Fibroblast of skin of left quadriceps (primary cell): ENCODE measurements at regions not wholly inside any gene's neighbourhood (a gene's known extent, or its start where the extent isn't known, plus 50 kb on each side); places are given as distances from the start of the nearest gene placed in this dataset.
A peak's percentile ranks its signal among the peaks of the same experiment; 100 is the strongest.
"Not testable (repeated sequence)": the region's sequence is repeated elsewhere in the genome, so short reads cannot be mapped to it uniquely, and the experiment has no call there.

ENCODE experiments used
- DNase-seq, 2 experiments: peaks; one replicate each; pipeline ENCODE4 v3.0.0-alpha.2; 2013; ENCODE audit warnings: low read depth in 2 of 2

- no peak for DNase-seq
Observed at GRCh38 chr15:81777546-81777945, 268.3 kb downstream of the MEX3B start.

GRCh38 chr15:81776976-81777375 is 268.8 kb downstream of the MEX3B start:
- DNase-seq: no peak

GRCh38 chr15:81775779-81776178 is 270.0 kb downstream of the MEX3B start:
- DNase-seq: not testable (repeated sequence)

- no peak for DNase-seq
Observed at GRCh38 chr15:81774309-81774708, 271.5 kb downstream of the MEX3B start.

- DNase-seq: no peak
Observed at GRCh38 chr15:81768773-81769172, 277.0 kb downstream of the MEX3B start.

- DNase-seq: no peak
Observed at GRCh38 chr15:81766829-81767475, 278.9 kb downstream of the MEX3B start.

GRCh38 chr15:81765816-81766215 is 280.0 kb downstream of the MEX3B start:
- no peak for DNase-seq

GRCh38 chr15:81763304-81763703 is 282.5 kb downstream of the MEX3B start:
- no peak for DNase-seq

- no peak for DNase-seq
Observed at GRCh38 chr15:81760686-81761085, 285.1 kb downstream of the MEX3B start.

- no peak for DNase-seq
Observed at GRCh38 chr15:81758818-81759284, 287.0 kb downstream of the MEX3B start.

GRCh38 chr15:81755626-81756025 is 290.2 kb downstream of the MEX3B start:
- DNase-seq: no peak

- DNase-seq: no peak
Observed at GRCh38 chr15:81754078-81754477, 291.7 kb downstream of the MEX3B start.

GRCh38 chr15:81752974-81753373 is 292.8 kb downstream of the MEX3B start:
- peak; percentile 33 to 42 for DNase-seq

GRCh38 chr15:81752546-81752942 is 293.3 kb downstream of the MEX3B start:
- DNase-seq: peak; percentile 73 to 77

GRCh38 chr15:81751816-81752545 is 293.8 kb downstream of the MEX3B start:
- DNase-seq: no peak

GRCh38 chr15:81751256-81751655 is 294.6 kb downstream of the MEX3B start:
- no peak for DNase-seq

GRCh38 chr15:81749716-81750375 is 296.0 kb downstream of the MEX3B start:
- no peak for DNase-seq

GRCh38 chr15:81747482-81747881 is 298.3 kb downstream of the MEX3B start:
- no peak for DNase-seq

- DNase-seq: no peak
Observed at GRCh38 chr15:81747026-81747425, 298.8 kb downstream of the MEX3B start.

GRCh38 chr15:81744364-81744763 is 301.5 kb downstream of the MEX3B start:
- DNase-seq: no peak

- DNase-seq: no peak
Observed at GRCh38 chr15:81740416-81740815, 305.4 kb downstream of the MEX3B start.

- DNase-seq: no peak
Observed at GRCh38 chr15:81729340-81729739, 316.5 kb downstream of the MEX3B start.

GRCh38 chr15:81728726-81729125 is 317.1 kb downstream of the MEX3B start:
- DNase-seq: no peak
